Gastrocnemius medialis (tissue), 4 donors: ENCODE measurements at regions not wholly inside any gene's neighbourhood (a gene's known extent, or its start where the extent isn't known, plus 50 kb on each side); places are given as distances from the start of the nearest gene placed in this dataset.

ENCODE experiments used
- CTCF ChIP-seq, 5 experiments: fragments of 450-650 bp in 3 of 5; fragments of 200-600 bp in 2 of 5; sonication (generic) in 2 of 5; IDR thresholded peaks in 4 of 5; conservative IDR thresholded peaks in 1 of 5; 1 replicate in 4 of 5; 2 replicates in 1 of 5; pipeline ENCODE4 v1.5.1; 2016 to 2019; ENCODE audit warnings: antibody characterized with exemption in 5 of 5, mild to moderate bottlenecking in 3 of 5, moderate library complexity in 3 of 5
- POLR2A ChIP-seq, 2 donors: fragments of 450-650 bp; IDR thresholded peaks; one replicate each; pipeline ENCODE4 v1.6.1; 2017; ENCODE audit warnings: antibody characterized with exemption in 2 of 2, mild to moderate bottlenecking in 2 of 2, moderate library complexity in 2 of 2

GRCh38 chrX:36508042-36508441, 500.1 kb upstream of the FAM47C start:
- no peak for TF ChIP-seq CTCF (IDR thresholded peaks at IDR 0.05 in 4 of 5, conservative IDR thresholded peaks at IDR 0.05 in 1 of 5)
- TF ChIP-seq POLR2A (IDR thresholded peaks at IDR 0.05), result no peak
